ENCODE measurements at regions not wholly inside any gene's neighbourhood (a gene's known extent, or its start where the extent isn't known, plus 50 kb on each side); places are given as distances from the start of the nearest gene placed in this dataset.
A peak's percentile ranks its signal among the peaks of the same experiment; 100 is the strongest.

DNA sequence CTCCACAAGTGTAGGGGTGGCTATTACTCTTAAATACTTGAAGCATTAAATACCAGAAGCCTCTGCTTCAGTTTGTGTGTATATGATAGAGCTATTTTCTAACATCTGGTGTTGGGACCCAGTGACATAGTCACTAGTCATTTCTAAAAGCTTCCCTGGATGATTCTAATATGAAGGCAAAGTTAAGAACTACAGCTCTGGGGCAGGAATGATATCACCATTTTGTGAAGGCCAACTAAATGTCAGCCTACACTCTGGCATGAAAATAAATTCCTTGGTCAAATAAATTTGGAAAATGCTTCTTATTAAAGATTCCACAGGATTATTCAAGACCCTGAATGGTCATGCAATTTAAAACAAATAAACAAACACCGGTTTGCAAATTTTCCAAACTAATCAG is 197.7 kb downstream of the PLK2 start:
- peaks cover 14% of the 10 kb centered on the region for H3K4me1 Mint-ChIP-seq
- WGBS, 2 experiments (ENCODE audit: insufficient coverage in 1 of 2, insufficient read length in 1 of 2), result 100% methylated on average over 1 of the region's 1 CpG; no CpG with 5 or more reads in 1 of the 2 experiments
- no peaks in the 10 kb centered on the region for H3K36me3 ChIP-seq (ENCODE audit: control insufficient read depth, insufficient read depth, low read length)

GRCh38 chr5:58261605-58262004 is 198.3 kb downstream of the PLK2 start:
- H3K9ac ChIP-seq (ENCODE audit: extremely low read depth, low read length, poor library complexity, severe bottlenecking), result no peak overlapping the region
- H3K27me3 ChIP-seq (ENCODE audit: control insufficient read depth, insufficient read depth, low read length, poor library complexity, severe bottlenecking), result no peaks in the 10 kb centered on the region
- Mint-ChIP-seq H3K27ac (no peak overlapping the region), H3K27me3 (ENCODE audit: insufficient read depth) (no peaks in the 10 kb centered on the region), H3K4me1 (peaks cover 14% of the 10 kb centered on the region), H3K4me3 (no peak overlapping the region), H3K9me3 (no peaks in the 10 kb centered on the region), H3K36me3 (ENCODE audit: low read depth) (no peaks in the 10 kb centered on the region)
- no peak for TF ChIP-seq CTCF (conservative IDR thresholded peaks at IDR 0.05)
- peaks cover 8% of the 10 kb centered on the region for H3K4me1 ChIP-seq (ENCODE audit: control insufficient read depth, insufficient read depth, low read length)
- no peak overlapping the region for H3K27ac ChIP-seq (ENCODE audit: low read depth, low read length)
- DNase-seq, result no peak
- WGBS, 2 experiments (ENCODE audit: insufficient coverage in 1 of 2, insufficient read length in 1 of 2), result 88 to 96% methylated on average over 4 of the region's 4 CpGs
- no peaks in the 10 kb centered on the region for H3K9me3 ChIP-seq (ENCODE audit: control insufficient read depth, low read length)
- H3K4me3 ChIP-seq (ENCODE audit: low read length), result no peak overlapping the region
- no peaks in the 10 kb centered on the region for H3K36me3 ChIP-seq (ENCODE audit: control insufficient read depth, insufficient read depth, low read length)

More for the DNA sequence above, 197.7 kb downstream of the PLK2 start:
- no peak for DNase-seq
- Mint-ChIP-seq H3K9me3 (no peaks in the 10 kb centered on the region), H3K27ac (no peak overlapping the region), H3K36me3 (ENCODE audit: low read depth) (no peaks in the 10 kb centered on the region), H3K4me3 (no peak overlapping the region), H3K27me3 (ENCODE audit: insufficient read depth) (no peaks in the 10 kb centered on the region)
- H3K9me3 ChIP-seq (ENCODE audit: control insufficient read depth, low read length), result no peaks in the 10 kb centered on the region
- H3K4me3 ChIP-seq (ENCODE audit: low read length), result no peak overlapping the region
- no peaks in the 10 kb centered on the region for H3K27me3 ChIP-seq (ENCODE audit: control insufficient read depth, insufficient read depth, low read length, poor library complexity, severe bottlenecking)
- H3K4me1 ChIP-seq (ENCODE audit: control insufficient read depth, insufficient read depth, low read length), result peaks cover 8% of the 10 kb centered on the region
- H3K9ac ChIP-seq (ENCODE audit: extremely low read depth, low read length, poor library complexity, severe bottlenecking), result no peak overlapping the region
- H3K27ac ChIP-seq (ENCODE audit: low read depth, low read length), result no peak overlapping the region
- no peak for TF ChIP-seq CTCF (conservative IDR thresholded peaks at IDR 0.05)

GRCh38 chr5:58260243-58260642 is 199.6 kb downstream of the PLK2 start:
- H3K9me3 ChIP-seq (ENCODE audit: control insufficient read depth, low read length), result no peaks in the 10 kb centered on the region
- peak overlapping the region; percentile 3 for H3K27ac ChIP-seq (ENCODE audit: low read depth, low read length)
- no peak for TF ChIP-seq CTCF (conservative IDR thresholded peaks at IDR 0.05)
- Mint-ChIP-seq H3K27ac (peak overlapping the region; percentile 88), H3K36me3 (ENCODE audit: low read depth) (no peaks in the 10 kb centered on the region), H3K27me3 (ENCODE audit: insufficient read depth) (no peaks in the 10 kb centered on the region), H3K4me1 (peaks cover 14% of the 10 kb centered on the region), H3K4me3 (no peak overlapping the region), H3K9me3 (no peaks in the 10 kb centered on the region)
- no peaks in the 10 kb centered on the region for H3K27me3 ChIP-seq (ENCODE audit: control insufficient read depth, insufficient read depth, low read length, poor library complexity, severe bottlenecking)
- no peak overlapping the region for H3K9ac ChIP-seq (ENCODE audit: extremely low read depth, low read length, poor library complexity, severe bottlenecking)
- WGBS, 2 experiments (ENCODE audit: insufficient coverage in 1 of 2, insufficient read length in 1 of 2), result 80% methylated on average over 2 of the region's 2 CpGs; no CpG with 5 or more reads in 1 of the 2 experiments
- H3K4me1 ChIP-seq (ENCODE audit: control insufficient read depth, insufficient read depth, low read length), result peaks cover 8% of the 10 kb centered on the region
- DNase-seq, result no peak
- H3K36me3 ChIP-seq (ENCODE audit: control insufficient read depth, insufficient read depth, low read length), result no peaks in the 10 kb centered on the region
- H3K4me3 ChIP-seq (ENCODE audit: low read length), result peak overlapping the region; percentile 41

All from endodermal cell (in vitro differentiated cells).